Activated CD8-positive, alpha-beta memory T cell treated with anti-CD3 and anti-CD28 coated beads, Interleukin-2, amount 10 ng/mL, durations not matched to agents 7 days and 5 days (primary cell): ENCODE measurements at regions not wholly inside any gene's neighbourhood (a gene's known extent, or its start where the extent isn't known, plus 50 kb on each side); places are given as distances from the start of the nearest gene placed in this dataset.

ENCODE experiments used
- ATAC-seq: fragments of 150-1000 bp; cut with Tn5 transposase; one replicate; pipeline ENCODE4 v1.10.0; 2021; ENCODE audit warnings: moderate library complexity
- CTCF ChIA-PET: fragments of 350-600 bp; sonication (Branson Sonifier 250); formaldehyde crosslinking; loops from one replicate; lab custom pipeline; 2021; ENCODE audit warnings: antibody characterized with exemption; lab: Charles Lee
- DNase-seq: peaks from one replicate; pipeline ENCODE4 v3.0.0-alpha.2; 2020
- H3K27ac Mint-ChIP-seq: one replicate; pipeline ENCODE4 v1.8.0; 2021; ENCODE audit warnings: mild to moderate bottlenecking, mixed read lengths
- H3K27me3 Mint-ChIP-seq: one replicate; pipeline ENCODE4 v1.8.0; 2021; ENCODE audit warnings: mixed read lengths
- H3K36me3 Mint-ChIP-seq: one replicate; pipeline ENCODE4 v1.8.0; 2021; ENCODE audit warnings: mild to moderate bottlenecking, mixed read lengths
- H3K4me1 Mint-ChIP-seq: one replicate; pipeline ENCODE4 v1.8.0; 2021; ENCODE audit warnings: mixed read lengths
- H3K4me3 Mint-ChIP-seq: one replicate; pipeline ENCODE4 v1.8.0; 2021; ENCODE audit warnings: mild to moderate bottlenecking, moderate library complexity, mixed read lengths
- H3K9me3 Mint-ChIP-seq: one replicate; pipeline ENCODE4 v1.8.0; 2022; ENCODE audit warnings: low read depth, mixed read lengths

DNA sequence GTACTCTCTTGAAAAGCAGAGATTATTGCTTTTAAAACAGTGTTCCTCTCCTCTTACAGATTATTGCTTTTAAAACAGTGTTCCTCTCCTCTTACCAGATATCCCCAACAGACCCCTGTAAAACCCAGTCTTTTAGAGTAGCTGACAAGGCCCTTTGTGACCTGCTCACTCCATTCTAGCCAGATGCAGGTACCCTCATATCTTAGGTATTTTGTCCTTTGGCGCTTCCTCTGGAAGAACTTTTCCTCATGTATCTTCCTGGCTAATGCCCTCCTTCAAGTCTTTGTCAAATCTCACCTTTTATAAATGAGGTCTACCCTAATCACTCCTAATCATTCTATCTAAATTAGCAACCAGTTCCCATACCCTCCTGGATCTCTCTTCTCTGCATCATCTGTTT, 536.0 kb downstream of the BTBD3 start:
- CTCF ChIA-PET = no interaction called here
- no peaks in the 10 kb centered on the region for H3K4me1 Mint-ChIP-seq
- ATAC-seq (no peak), DNase-seq (no peak)
- no peak overlapping the region for H3K4me3 Mint-ChIP-seq
- no peaks in the 10 kb centered on the region for H3K36me3 Mint-ChIP-seq
- H3K27ac Mint-ChIP-seq = no peak overlapping the region
- no peaks in the 10 kb centered on the region for H3K27me3 Mint-ChIP-seq
- peaks cover 13% of the 10 kb centered on the region for H3K9me3 Mint-ChIP-seq

DNA sequence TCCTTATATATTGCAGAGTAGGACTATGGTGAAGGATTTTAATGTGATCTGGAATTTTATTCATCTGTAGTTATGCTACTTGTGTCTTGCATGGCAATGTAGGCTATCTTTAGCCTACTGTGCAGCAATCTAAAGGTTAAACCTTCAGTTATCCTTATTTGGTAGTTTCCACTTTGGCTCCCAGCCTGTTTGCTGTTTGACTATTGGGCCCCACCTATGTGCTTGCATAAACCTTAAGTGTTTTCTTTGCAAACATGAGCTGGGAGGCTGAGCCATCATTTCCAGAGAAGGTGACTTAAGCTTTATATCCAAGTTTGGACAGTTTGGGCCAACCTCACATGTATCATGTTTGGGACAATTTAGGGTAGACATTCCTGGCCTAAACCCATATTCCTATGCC, 537.5 kb downstream of the BTBD3 start:
- Mint-ChIP-seq H3K27ac (no peak overlapping the region), H3K36me3 (no peaks in the 10 kb centered on the region), H3K9me3 (peaks cover 7% of the 10 kb centered on the region), H3K4me1 (no peaks in the 10 kb centered on the region), H3K27me3 (no peaks in the 10 kb centered on the region), H3K4me3 (no peak overlapping the region)
- DNase-seq = no peak
- CTCF ChIA-PET = no interaction called here
- no peak for ATAC-seq

DNA sequence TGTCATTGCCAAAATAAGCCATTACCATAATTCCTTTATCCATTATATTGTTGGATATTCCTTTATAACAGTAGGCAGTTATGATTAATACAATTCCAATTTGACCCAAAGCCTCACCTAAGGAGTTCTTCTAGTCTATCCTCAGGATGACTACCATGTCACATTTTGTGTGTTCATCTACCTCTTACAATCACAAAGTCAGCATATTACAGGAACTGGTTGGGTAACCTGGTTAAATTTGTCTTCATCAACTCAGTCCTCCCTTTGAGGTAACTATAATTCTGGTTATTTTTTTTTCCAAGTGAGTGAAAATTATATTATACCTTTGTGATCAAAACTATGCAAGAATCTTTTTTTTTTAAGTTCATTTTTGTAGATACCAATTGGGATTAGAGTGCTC, 540.5 kb downstream of the BTBD3 start:
- Mint-ChIP-seq H3K4me1 (no peaks in the 10 kb centered on the region), H3K36me3 (no peaks in the 10 kb centered on the region), H3K9me3 (peaks cover 10% of the 10 kb centered on the region), H3K27ac (no peak overlapping the region), H3K4me3 (no peak overlapping the region), H3K27me3 (no peaks in the 10 kb centered on the region)
- ATAC-seq (no peak), DNase-seq (no peak)
- CTCF ChIA-PET = no interaction called here

DNA sequence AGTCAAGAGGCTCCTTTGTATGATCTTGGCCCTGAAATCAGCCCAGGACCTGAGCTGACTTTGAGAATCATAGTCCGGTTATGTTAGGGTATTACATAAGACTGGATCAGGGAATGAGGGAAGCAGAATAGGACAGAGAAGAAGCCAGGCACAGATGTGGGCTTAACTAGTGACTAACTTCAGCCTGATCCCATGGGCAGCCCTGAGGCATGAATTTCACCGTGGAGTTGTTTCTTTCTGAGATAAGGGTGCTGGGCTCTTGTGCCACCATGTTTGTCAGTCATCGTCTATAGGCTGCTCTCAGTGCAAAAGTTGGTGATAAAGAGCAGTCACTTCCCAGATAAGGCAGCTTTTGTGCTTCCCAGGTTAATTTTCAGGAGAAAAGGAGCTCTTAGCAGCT, 544.7 kb upstream of the SPTLC3 start:
- CTCF ChIA-PET = no interaction called here
- Mint-ChIP-seq H3K4me3 (no peak overlapping the region), H3K9me3 (peaks cover 16% of the 10 kb centered on the region), H3K36me3 (no peaks in the 10 kb centered on the region), H3K4me1 (no peaks in the 10 kb centered on the region), H3K27ac (no peak overlapping the region), H3K27me3 (no peaks in the 10 kb centered on the region)
- no peak for DNase-seq
- ATAC-seq = no peak

DNA sequence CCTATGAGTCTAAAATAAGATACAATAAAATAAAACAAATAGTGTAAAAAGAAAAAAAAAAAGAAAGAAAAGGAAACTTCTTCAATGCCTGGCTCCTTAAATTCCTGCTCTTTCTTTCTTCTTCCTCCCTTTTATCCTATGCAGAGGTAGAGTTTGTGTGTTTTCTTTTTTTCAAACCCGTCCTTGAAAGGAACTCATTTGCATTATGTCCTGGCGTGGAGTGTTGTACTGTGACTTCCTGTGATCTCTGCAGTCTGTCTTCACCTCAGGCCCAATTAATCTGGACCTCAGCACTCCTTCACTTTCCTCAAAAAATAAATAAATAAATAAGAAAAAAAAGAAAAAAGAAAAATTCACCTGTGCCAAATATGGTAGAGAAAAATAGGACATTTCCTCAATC, 541.9 kb upstream of the SPTLC3 start:
- H3K9me3 Mint-ChIP-seq = peaks cover 21% of the 10 kb centered on the region
- H3K4me3 Mint-ChIP-seq = no peak overlapping the region
- H3K36me3 Mint-ChIP-seq = no peaks in the 10 kb centered on the region
- no peak for ATAC-seq
- CTCF ChIA-PET = no interaction called here
- H3K27ac Mint-ChIP-seq = no peak overlapping the region
- H3K27me3 Mint-ChIP-seq = no peaks in the 10 kb centered on the region
- H3K4me1 Mint-ChIP-seq = no peaks in the 10 kb centered on the region
- DNase-seq = no peak

DNA sequence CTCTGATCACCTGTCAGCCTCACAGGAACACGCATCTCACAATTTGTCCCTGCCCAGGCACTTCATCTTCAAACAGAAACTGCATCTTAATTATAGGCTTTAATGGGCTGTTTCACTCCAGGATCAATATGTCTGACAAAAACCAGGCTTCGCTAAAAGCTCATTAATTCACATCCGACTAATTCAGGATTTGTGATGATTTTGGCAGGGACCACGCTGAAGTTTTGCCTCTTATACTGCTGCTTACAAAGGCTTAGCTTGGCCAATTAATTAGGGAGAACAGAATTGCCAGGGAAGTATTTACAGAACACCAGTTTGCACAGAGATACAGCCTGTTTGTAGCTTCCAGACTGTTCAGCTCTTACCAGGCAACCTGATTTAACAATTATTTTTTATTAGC, 541.0 kb upstream of the SPTLC3 start:
- no peak overlapping the region for H3K27ac Mint-ChIP-seq
- CTCF ChIA-PET = no interaction called here
- ATAC-seq (no peak), DNase-seq (no peak)
- no peaks in the 10 kb centered on the region for H3K27me3 Mint-ChIP-seq
- no peak overlapping the region for H3K4me3 Mint-ChIP-seq
- no peaks in the 10 kb centered on the region for H3K4me1 Mint-ChIP-seq
- H3K9me3 Mint-ChIP-seq = peaks cover 18% of the 10 kb centered on the region
- H3K36me3 Mint-ChIP-seq = no peaks in the 10 kb centered on the region

DNA sequence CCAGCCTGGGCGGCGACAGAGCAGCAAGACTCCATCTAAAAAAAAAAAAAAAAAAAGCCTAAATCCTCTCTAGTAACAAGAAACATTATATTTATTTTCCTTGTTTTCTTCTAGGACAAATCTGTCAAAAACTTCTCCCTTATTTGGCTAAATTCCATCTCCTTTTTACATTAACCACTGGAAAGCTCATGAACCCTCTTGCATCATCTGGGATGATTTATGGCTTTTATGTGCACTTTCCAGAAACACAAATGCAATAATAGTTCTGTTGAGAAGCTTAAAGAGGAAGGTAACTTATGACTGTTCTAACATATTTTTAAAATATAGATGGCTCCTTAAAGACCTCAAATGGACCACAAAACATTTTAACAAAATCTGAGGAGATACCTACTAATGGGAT, 526.1 kb upstream of the SPTLC3 start:
- CTCF ChIA-PET = no interaction called here
- ATAC-seq = no peak
- Mint-ChIP-seq H3K4me3 (no peak overlapping the region), H3K27me3 (no peaks in the 10 kb centered on the region), H3K4me1 (no peaks in the 10 kb centered on the region), H3K36me3 (no peaks in the 10 kb centered on the region), H3K27ac (no peak overlapping the region), H3K9me3 (peaks cover 9% of the 10 kb centered on the region)
- DNase-seq = no peak

DNA sequence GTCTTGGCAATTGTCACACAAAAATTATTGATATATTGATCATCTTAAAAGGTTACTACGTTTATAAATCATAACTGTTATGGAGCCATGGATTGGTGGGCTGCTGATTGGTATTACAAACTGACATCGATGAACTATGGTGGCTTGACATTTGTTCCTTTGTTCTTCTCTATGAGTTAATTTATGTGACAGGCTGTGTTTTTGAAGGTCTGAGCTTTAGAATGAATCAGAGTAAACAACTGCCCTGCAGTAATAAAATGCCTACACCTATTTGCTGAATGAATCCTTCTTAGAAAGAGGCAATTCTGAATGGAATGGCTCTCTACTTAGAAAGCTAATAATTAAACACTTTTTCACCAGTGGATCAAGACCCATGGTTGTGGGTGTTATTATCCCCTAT, 506.3 kb upstream of the SPTLC3 start:
- Mint-ChIP-seq H3K4me1 (no peaks in the 10 kb centered on the region), H3K27me3 (no peaks in the 10 kb centered on the region), H3K9me3 (peaks cover 5% of the 10 kb centered on the region), H3K4me3 (no peak overlapping the region), H3K36me3 (no peaks in the 10 kb centered on the region), H3K27ac (no peak overlapping the region)
- CTCF ChIA-PET = no interaction called here
- DNase-seq (no peak), ATAC-seq (no peak)

DNA sequence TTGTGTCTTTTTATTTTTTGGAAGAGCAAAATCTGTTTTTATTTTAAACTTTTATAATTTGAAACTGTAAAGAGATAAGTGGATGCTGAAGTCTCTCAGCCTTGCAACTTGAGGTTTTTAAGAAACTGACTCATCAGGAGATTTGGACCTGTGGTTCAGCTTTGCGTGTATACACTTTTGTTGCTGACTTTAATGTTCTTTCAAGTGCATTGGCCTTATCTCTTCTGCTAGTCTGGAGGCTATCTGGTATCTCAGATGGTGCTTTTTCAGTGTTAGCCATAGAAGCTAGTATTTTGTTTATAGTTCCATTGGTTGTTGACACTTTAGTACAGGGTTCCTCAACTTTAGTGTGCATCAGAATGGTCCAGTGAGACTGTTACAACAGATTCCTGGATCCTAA, 504.0 kb upstream of the SPTLC3 start:
- Mint-ChIP-seq H3K4me3 (no peak overlapping the region), H3K36me3 (no peaks in the 10 kb centered on the region), H3K27me3 (no peaks in the 10 kb centered on the region), H3K27ac (no peak overlapping the region), H3K4me1 (no peaks in the 10 kb centered on the region), H3K9me3 (peaks cover 5% of the 10 kb centered on the region)
- ATAC-seq (no peak), DNase-seq (no peak)
- CTCF ChIA-PET = no interaction called here

DNA sequence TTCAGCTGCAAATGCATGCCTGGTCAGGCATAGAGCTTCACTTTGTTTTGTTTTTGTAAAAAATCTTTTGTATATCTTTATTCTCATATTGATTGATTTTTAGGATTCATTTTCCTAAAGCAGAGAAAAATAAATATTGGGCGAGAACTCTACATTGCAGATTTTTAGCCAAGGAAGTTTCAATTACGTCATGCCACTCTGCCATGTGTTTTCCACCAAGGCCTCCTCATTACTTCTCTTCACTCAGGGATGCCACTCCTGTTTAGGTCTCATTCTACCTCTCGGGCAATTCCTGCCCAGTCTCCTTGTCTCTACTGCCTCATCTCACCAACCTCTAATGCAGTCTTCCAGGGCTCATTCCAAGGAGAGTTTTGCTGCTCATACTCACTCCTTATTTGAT, 497.3 kb upstream of the SPTLC3 start:
- Mint-ChIP-seq H3K27me3 (no peaks in the 10 kb centered on the region), H3K36me3 (no peaks in the 10 kb centered on the region), H3K4me1 (no peaks in the 10 kb centered on the region), H3K9me3 (peaks cover 13% of the 10 kb centered on the region), H3K27ac (no peak overlapping the region), H3K4me3 (no peak overlapping the region)
- DNase-seq (no peak), ATAC-seq (no peak)
- CTCF ChIA-PET = no interaction called here

DNA sequence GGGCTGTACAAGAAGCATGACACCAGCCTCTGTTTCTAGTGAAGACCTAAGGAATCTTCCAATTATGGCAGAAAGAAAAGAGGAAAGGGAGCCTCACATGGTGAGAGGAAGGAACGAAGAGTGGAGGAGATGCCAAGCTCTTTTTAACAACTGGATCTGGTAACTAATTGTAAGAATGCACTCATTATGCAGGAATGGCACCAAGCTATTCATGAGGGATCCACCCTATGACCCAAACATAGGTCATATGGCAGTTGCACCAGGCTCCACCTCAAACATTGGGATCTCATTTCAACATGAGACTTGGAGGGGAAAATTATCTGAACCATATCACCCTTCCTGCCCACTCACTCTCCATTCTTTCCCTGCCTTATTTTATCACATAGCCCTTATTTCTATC, 496.0 kb upstream of the SPTLC3 start:
- ATAC-seq (no peak), DNase-seq (no peak)
- H3K36me3 Mint-ChIP-seq = no peaks in the 10 kb centered on the region
- peaks cover 13% of the 10 kb centered on the region for H3K9me3 Mint-ChIP-seq
- H3K27me3 Mint-ChIP-seq = no peaks in the 10 kb centered on the region
- CTCF ChIA-PET = no interaction called here
- H3K27ac Mint-ChIP-seq = no peak overlapping the region
- no peak overlapping the region for H3K4me3 Mint-ChIP-seq
- H3K4me1 Mint-ChIP-seq = no peaks in the 10 kb centered on the region

DNA sequence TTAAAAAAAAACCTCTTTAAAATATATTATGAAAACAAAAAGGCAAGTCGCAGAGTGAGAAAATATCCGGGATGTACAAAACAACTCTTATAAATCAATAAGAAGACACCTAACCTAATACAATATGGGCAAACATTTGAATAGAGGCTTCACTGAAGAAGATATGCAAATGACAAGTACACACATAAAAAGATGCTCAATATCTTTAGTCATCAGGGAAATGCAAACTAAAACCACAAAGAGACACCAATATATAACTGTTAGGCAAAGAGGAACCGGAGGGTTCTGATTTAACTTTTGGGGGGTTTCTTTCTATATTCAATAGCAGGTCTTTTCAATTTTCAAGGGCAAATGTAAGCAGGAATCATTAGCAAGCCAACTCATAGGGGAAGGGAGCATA, 480.7 kb upstream of the SPTLC3 start:
- no peaks in the 10 kb centered on the region for H3K27me3 Mint-ChIP-seq
- DNase-seq (no peak), ATAC-seq (no peak)
- H3K27ac Mint-ChIP-seq = no peak overlapping the region
- CTCF ChIA-PET = no interaction called here
- no peaks in the 10 kb centered on the region for H3K36me3 Mint-ChIP-seq
- peaks cover 3% of the 10 kb centered on the region for H3K9me3 Mint-ChIP-seq
- no peak overlapping the region for H3K4me3 Mint-ChIP-seq
- H3K4me1 Mint-ChIP-seq = no peaks in the 10 kb centered on the region

DNA sequence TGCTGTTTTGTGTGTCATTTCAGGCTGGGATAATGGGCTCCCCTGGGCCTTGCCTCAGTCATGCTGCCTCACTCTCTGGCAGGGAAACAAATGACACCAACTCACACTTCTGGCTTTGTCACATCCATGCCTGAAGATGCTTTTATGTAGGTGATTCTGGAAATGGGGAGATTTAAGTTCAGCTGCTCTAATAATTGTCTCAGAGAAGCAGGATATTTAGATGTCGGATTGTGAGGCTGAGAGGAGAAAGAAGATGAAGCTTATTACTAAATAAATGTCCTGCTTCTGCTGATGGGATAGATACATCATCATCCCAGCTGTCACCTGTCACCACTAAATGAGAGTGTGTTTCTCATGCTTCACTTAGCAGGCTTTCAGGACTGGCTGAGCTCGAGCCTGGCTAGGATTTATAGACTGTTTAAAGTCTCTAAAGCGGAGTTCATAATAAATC, 480.2 kb upstream of the SPTLC3 start:
- Mint-ChIP-seq H3K9me3 (peaks cover 3% of the 10 kb centered on the region), H3K4me1 (no peaks in the 10 kb centered on the region), H3K27me3 (no peaks in the 10 kb centered on the region), H3K4me3 (no peak overlapping the region), H3K27ac (no peak overlapping the region), H3K36me3 (no peaks in the 10 kb centered on the region)
- no peak for DNase-seq
- no peak for ATAC-seq
- CTCF ChIA-PET = no interaction called here

DNA sequence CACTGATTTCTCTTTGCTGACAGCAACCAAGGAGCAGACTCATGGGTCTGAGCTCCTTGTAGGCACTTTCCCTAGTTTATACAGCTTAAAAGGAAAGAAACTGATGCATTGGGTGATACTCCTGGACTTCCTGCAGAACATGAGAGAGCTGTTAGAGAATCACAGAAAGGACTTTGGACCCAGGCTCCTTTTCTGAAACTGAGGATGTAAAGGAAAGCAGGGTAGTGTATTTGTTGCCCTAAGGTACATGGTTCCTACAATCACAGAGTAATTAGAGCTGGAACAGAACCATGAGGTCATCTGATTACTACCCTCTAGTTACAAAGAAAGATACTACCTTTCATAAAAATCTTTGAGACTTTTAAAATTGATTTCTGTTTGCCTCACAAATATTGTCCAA, 477.1 kb upstream of the SPTLC3 start:
- CTCF ChIA-PET = no interaction called here
- no peaks in the 10 kb centered on the region for H3K4me1 Mint-ChIP-seq
- no peak overlapping the region for H3K27ac Mint-ChIP-seq
- ATAC-seq (no peak), DNase-seq (no peak)
- H3K9me3 Mint-ChIP-seq = peaks cover 3% of the 10 kb centered on the region
- no peak overlapping the region for H3K4me3 Mint-ChIP-seq
- no peaks in the 10 kb centered on the region for H3K36me3 Mint-ChIP-seq
- H3K27me3 Mint-ChIP-seq = no peaks in the 10 kb centered on the region

DNA sequence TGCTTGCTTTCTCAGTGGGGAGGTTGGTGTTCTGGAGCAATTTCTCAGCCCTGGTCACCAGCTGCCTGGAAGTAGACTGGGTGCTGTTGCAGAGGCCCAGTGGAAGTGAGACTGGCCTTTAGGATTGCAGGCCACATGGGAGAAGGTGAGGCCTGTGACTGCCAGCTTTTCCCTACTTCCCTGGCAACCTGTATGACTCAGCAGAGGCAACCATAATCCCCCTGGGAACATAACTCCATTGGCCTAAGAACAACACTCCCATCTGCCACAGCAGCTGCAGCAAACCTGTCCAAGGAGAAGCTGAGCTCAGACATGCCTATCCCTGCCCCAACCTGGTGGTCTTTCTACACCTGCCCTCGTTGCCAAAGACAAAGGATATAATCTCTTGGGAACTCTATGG, 473.5 kb upstream of the SPTLC3 start:
- CTCF ChIA-PET = no interaction called here

More for the DNA sequence above, 473.5 kb upstream of the SPTLC3 start:
- no peak overlapping the region for H3K4me3 Mint-ChIP-seq
- no peak overlapping the region for H3K27ac Mint-ChIP-seq
- H3K4me1 Mint-ChIP-seq = no peaks in the 10 kb centered on the region
- no peaks in the 10 kb centered on the region for H3K36me3 Mint-ChIP-seq
- no peak for DNase-seq
- ATAC-seq = no peak
- peaks cover 3% of the 10 kb centered on the region for H3K9me3 Mint-ChIP-seq
- no peaks in the 10 kb centered on the region for H3K27me3 Mint-ChIP-seq
